Neural progenitor cell (in vitro differentiated cells): ENCODE measurements at regions not wholly inside any gene's neighbourhood (a gene's known extent, or its start where the extent isn't known, plus 50 kb on each side); places are given as distances from the start of the nearest gene placed in this dataset.

Source experiments
- EZH2 ChIP-seq: fragments of 200-600 bp; sonication (generic); IDR thresholded peaks from 2 replicates; pipeline ENCODE4 v1.6.1; 2017; ENCODE audit warnings: antibody characterized with exemption, mild to moderate bottlenecking, moderate library complexity
- EZH2phosphoT487 ChIP-seq: fragments of 200-600 bp; sonication (generic); IDR thresholded peaks from 2 replicates; pipeline ENCODE4 v1.6.1; 2017; ENCODE audit warnings: antibody characterized with exemption
- TF ChIP-seq, protein P1 (sequence below): fragments of 200-600 bp; sonication (generic); IDR thresholded peaks from 2 replicates; pipeline ENCODE4 v1.5.1; 2017; ENCODE audit warnings: antibody characterized with exemption, mild to moderate bottlenecking

DNA sequence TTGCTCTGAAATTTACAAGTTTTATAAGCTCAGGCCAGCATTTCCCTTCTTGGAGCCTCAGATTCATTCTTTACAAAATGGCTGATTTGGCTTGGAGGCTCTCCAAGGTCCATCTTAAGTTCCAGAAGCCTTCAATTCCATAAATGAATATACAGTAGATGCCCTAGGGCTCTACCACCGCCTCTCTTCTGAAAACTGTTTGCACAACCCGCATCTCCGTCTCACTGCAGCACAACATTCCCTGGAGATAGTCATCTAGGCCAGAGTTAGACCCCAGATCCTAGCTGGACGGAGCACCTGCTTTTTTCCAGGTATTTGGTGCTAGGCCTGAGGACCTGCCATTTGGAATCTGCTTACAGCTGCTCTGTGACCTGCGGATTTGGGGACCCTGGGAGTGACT lies 50.5 kb upstream of the NRP1 start:
- TF ChIP-seq, protein P1, sequence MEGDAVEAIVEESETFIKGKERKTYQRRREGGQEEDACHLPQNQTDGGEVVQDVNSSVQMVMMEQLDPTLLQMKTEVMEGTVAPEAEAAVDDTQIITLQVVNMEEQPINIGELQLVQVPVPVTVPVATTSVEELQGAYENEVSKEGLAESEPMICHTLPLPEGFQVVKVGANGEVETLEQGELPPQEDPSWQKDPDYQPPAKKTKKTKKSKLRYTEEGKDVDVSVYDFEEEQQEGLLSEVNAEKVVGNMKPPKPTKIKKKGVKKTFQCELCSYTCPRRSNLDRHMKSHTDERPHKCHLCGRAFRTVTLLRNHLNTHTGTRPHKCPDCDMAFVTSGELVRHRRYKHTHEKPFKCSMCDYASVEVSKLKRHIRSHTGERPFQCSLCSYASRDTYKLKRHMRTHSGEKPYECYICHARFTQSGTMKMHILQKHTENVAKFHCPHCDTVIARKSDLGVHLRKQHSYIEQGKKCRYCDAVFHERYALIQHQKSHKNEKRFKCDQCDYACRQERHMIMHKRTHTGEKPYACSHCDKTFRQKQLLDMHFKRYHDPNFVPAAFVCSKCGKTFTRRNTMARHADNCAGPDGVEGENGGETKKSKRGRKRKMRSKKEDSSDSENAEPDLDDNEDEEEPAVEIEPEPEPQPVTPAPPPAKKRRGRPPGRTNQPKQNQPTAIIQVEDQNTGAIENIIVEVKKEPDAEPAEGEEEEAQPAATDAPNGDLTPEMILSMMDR: no peak
- TF ChIP-seq EZH2phosphoT487 (no peak), EZH2 (no peak)
